ENCODE measurements at regions not wholly inside any gene's neighbourhood (a gene's known extent, or its start where the extent isn't known, plus 50 kb on each side); places are given as distances from the start of the nearest gene placed in this dataset.

- H3K9ac ChIP-seq (ENCODE audit: low read length): no peak overlapping the region
- no peak overlapping the region for H3K27ac ChIP-seq (ENCODE audit: low read depth, low read length)
- no peaks in the 10 kb centered on the region for H3K36me3 ChIP-seq (ENCODE audit: insufficient read depth, low read length)
- H3K4me1 ChIP-seq (ENCODE audit: insufficient read depth, low read length): no peaks in the 10 kb centered on the region
- no peak overlapping the region for H3K4me3 ChIP-seq (ENCODE audit: low read depth in 1 of 2, low read length in 2 of 2)
- no peaks in the 10 kb centered on the region for H3K9me3 ChIP-seq (ENCODE audit: low read length)
- no peaks in the 10 kb centered on the region for H3K27me3 ChIP-seq (ENCODE audit: control insufficient read depth in 1 of 2, insufficient read depth in 2 of 2, low read length in 2 of 2)
Observed at GRCh38 chr12:24600996-24601395, 347.9 kb downstream of the BCAT1 start.

- Histone ChIP-seq H3K4me3 (ENCODE audit: low read depth in 1 of 2, low read length in 2 of 2) (no peak overlapping the region), H3K9me3 (ENCODE audit: low read length) (no peaks in the 10 kb centered on the region), H3K9ac (ENCODE audit: low read length) (no peak overlapping the region), H3K4me1 (ENCODE audit: insufficient read depth, low read length) (no peaks in the 10 kb centered on the region), H3K27me3 (ENCODE audit: control insufficient read depth in 1 of 2, insufficient read depth in 2 of 2, low read length in 2 of 2) (no peaks in the 10 kb centered on the region), H3K27ac (ENCODE audit: low read depth, low read length) (no peak overlapping the region), H3K36me3 (ENCODE audit: insufficient read depth, low read length) (no peaks in the 10 kb centered on the region)
Observed at GRCh38 chr12:24600551-24600950, 348.4 kb downstream of the BCAT1 start.

- no peaks in the 10 kb centered on the region for H3K9me3 ChIP-seq (ENCODE audit: low read length)
- no peaks in the 10 kb centered on the region for H3K36me3 ChIP-seq (ENCODE audit: insufficient read depth, low read length)
- H3K27me3 ChIP-seq (ENCODE audit: control insufficient read depth in 1 of 2, insufficient read depth in 2 of 2, low read length in 2 of 2): no peaks in the 10 kb centered on the region
- no peak overlapping the region for H3K9ac ChIP-seq (ENCODE audit: low read length)
- no peak overlapping the region for H3K27ac ChIP-seq (ENCODE audit: low read depth, low read length)
- H3K4me1 ChIP-seq (ENCODE audit: insufficient read depth, low read length): no peaks in the 10 kb centered on the region
- H3K4me3 ChIP-seq (ENCODE audit: low read depth in 1 of 2, low read length in 2 of 2): no peak overlapping the region
Observed at GRCh38 chr12:24599736-24600135, 349.2 kb downstream of the BCAT1 start.

GRCh38 chr12:24597580-24597979 lies 351.3 kb downstream of the BCAT1 start:
- H3K36me3 ChIP-seq (ENCODE audit: insufficient read depth, low read length): no peaks in the 10 kb centered on the region

GRCh38 chr12:24596768-24597388 lies 352.0 kb downstream of the BCAT1 start:
- Histone ChIP-seq H3K36me3 (ENCODE audit: insufficient read depth, low read length) (no peaks in the 10 kb centered on the region), H3K4me1 (ENCODE audit: insufficient read depth, low read length) (no peaks in the 10 kb centered on the region), H3K9me3 (ENCODE audit: low read length) (no peaks in the 10 kb centered on the region), H3K27ac (ENCODE audit: low read depth, low read length) (no peak overlapping the region), H3K9ac (ENCODE audit: low read length) (no peak overlapping the region), H3K4me3 (ENCODE audit: low read depth in 1 of 2, low read length in 2 of 2) (no peak overlapping the region), H3K27me3 (ENCODE audit: control insufficient read depth in 1 of 2, insufficient read depth in 2 of 2, low read length in 2 of 2) (no peaks in the 10 kb centered on the region)

More at GRCh38 chr12:24597580-24597979, 351.3 kb downstream of the BCAT1 start:
- H3K9me3 ChIP-seq (ENCODE audit: low read length): no peaks in the 10 kb centered on the region
- H3K9ac ChIP-seq (ENCODE audit: low read length): no peak overlapping the region
- H3K4me1 ChIP-seq (ENCODE audit: insufficient read depth, low read length): no peaks in the 10 kb centered on the region
- no peak overlapping the region for H3K27ac ChIP-seq (ENCODE audit: low read depth, low read length)
- no peak overlapping the region for H3K4me3 ChIP-seq (ENCODE audit: low read depth in 1 of 2, low read length in 2 of 2)
- H3K27me3 ChIP-seq (ENCODE audit: control insufficient read depth in 1 of 2, insufficient read depth in 2 of 2, low read length in 2 of 2): no peaks in the 10 kb centered on the region

GRCh38 chr12:24595652-24596235 lies 353.2 kb downstream of the BCAT1 start:
- Histone ChIP-seq H3K9ac (ENCODE audit: low read length) (no peak overlapping the region), H3K27me3 (ENCODE audit: control insufficient read depth in 1 of 2, insufficient read depth in 2 of 2, low read length in 2 of 2) (no peaks in the 10 kb centered on the region), H3K4me1 (ENCODE audit: insufficient read depth, low read length) (no peaks in the 10 kb centered on the region), H3K4me3 (ENCODE audit: low read depth in 1 of 2, low read length in 2 of 2) (no peak overlapping the region), H3K9me3 (ENCODE audit: low read length) (no peaks in the 10 kb centered on the region), H3K27ac (ENCODE audit: low read depth, low read length) (no peak overlapping the region), H3K36me3 (ENCODE audit: insufficient read depth, low read length) (no peaks in the 10 kb centered on the region)

- no peak overlapping the region for H3K9ac ChIP-seq (ENCODE audit: low read length)
- no peaks in the 10 kb centered on the region for H3K36me3 ChIP-seq (ENCODE audit: insufficient read depth, low read length)
- no peaks in the 10 kb centered on the region for H3K4me1 ChIP-seq (ENCODE audit: insufficient read depth, low read length)
- H3K4me3 ChIP-seq (ENCODE audit: low read depth in 1 of 2, low read length in 2 of 2): no peak overlapping the region
- H3K9me3 ChIP-seq (ENCODE audit: low read length): no peaks in the 10 kb centered on the region
- H3K27ac ChIP-seq (ENCODE audit: low read depth, low read length): no peak overlapping the region
- no peaks in the 10 kb centered on the region for H3K27me3 ChIP-seq (ENCODE audit: control insufficient read depth in 1 of 2, insufficient read depth in 2 of 2, low read length in 2 of 2)
Observed at GRCh38 chr12:24591715-24592440, 357.0 kb downstream of the BCAT1 start.

GRCh38 chr12:24591079-24591626 lies 357.7 kb downstream of the BCAT1 start:
- H3K4me1 ChIP-seq (ENCODE audit: insufficient read depth, low read length): no peaks in the 10 kb centered on the region
- no peak overlapping the region for H3K9ac ChIP-seq (ENCODE audit: low read length)
- no peak overlapping the region for H3K4me3 ChIP-seq (ENCODE audit: low read depth in 1 of 2, low read length in 2 of 2)
- no peaks in the 10 kb centered on the region for H3K27me3 ChIP-seq (ENCODE audit: control insufficient read depth in 1 of 2, insufficient read depth in 2 of 2, low read length in 2 of 2)
- H3K9me3 ChIP-seq (ENCODE audit: low read length): no peaks in the 10 kb centered on the region
- no peak overlapping the region for H3K27ac ChIP-seq (ENCODE audit: low read depth, low read length)
- no peaks in the 10 kb centered on the region for H3K36me3 ChIP-seq (ENCODE audit: insufficient read depth, low read length)

- Histone ChIP-seq H3K9me3 (ENCODE audit: low read length) (peaks cover 3% of the 10 kb centered on the region), H3K27ac (ENCODE audit: low read depth, low read length) (no peak overlapping the region), H3K27me3 (ENCODE audit: control insufficient read depth in 1 of 2, insufficient read depth in 2 of 2, low read length in 2 of 2) (no peaks in the 10 kb centered on the region), H3K4me3 (ENCODE audit: low read depth in 1 of 2, low read length in 2 of 2) (no peak overlapping the region), H3K4me1 (ENCODE audit: insufficient read depth, low read length) (no peaks in the 10 kb centered on the region), H3K9ac (ENCODE audit: low read length) (no peak overlapping the region), H3K36me3 (ENCODE audit: insufficient read depth, low read length) (no peaks in the 10 kb centered on the region)
Observed at GRCh38 chr12:24586293-24586692, 362.6 kb downstream of the BCAT1 start.

GRCh38 chr12:24584032-24584675 lies 364.7 kb downstream of the BCAT1 start:
- Histone ChIP-seq H3K36me3 (ENCODE audit: insufficient read depth, low read length) (no peaks in the 10 kb centered on the region), H3K4me3 (ENCODE audit: low read depth in 1 of 2, low read length in 2 of 2) (no peak overlapping the region), H3K9me3 (ENCODE audit: low read length) (peaks cover 3% of the 10 kb centered on the region), H3K9ac (ENCODE audit: low read length) (no peak overlapping the region), H3K4me1 (ENCODE audit: insufficient read depth, low read length) (no peaks in the 10 kb centered on the region), H3K27ac (ENCODE audit: low read depth, low read length) (no peak overlapping the region), H3K27me3 (ENCODE audit: control insufficient read depth in 1 of 2, insufficient read depth in 2 of 2, low read length in 2 of 2) (no peaks in the 10 kb centered on the region)

- Histone ChIP-seq H3K36me3 (ENCODE audit: insufficient read depth, low read length) (no peaks in the 10 kb centered on the region), H3K9me3 (ENCODE audit: low read length) (peaks cover 3% of the 10 kb centered on the region), H3K27ac (ENCODE audit: low read depth, low read length) (no peak overlapping the region), H3K27me3 (ENCODE audit: control insufficient read depth in 1 of 2, insufficient read depth in 2 of 2, low read length in 2 of 2) (no peaks in the 10 kb centered on the region), H3K9ac (ENCODE audit: low read length) (no peak overlapping the region), H3K4me3 (ENCODE audit: low read depth in 1 of 2, low read length in 2 of 2) (no peak overlapping the region), H3K4me1 (ENCODE audit: insufficient read depth, low read length) (no peaks in the 10 kb centered on the region)
Observed at GRCh38 chr12:24582954-24583601, 365.8 kb downstream of the BCAT1 start.
